Spleen (tissue), 7 donors: ENCODE measurements at regions not wholly inside any gene's neighbourhood (a gene's known extent, or its start where the extent isn't known, plus 50 kb on each side); places are given as distances from the start of the nearest gene placed in this dataset.

Experiments used
- POLR2AphosphoS5 ChIP-seq, 3 donors: sonication (generic); formaldehyde crosslinking; IDR thresholded peaks; one replicate each; pipeline ENCODE4 v1.5.1; 2017; ENCODE audit warnings: antibody characterized with exemption in 3 of 3
- TF ChIP-seq, protein P1 (sequence below), 11 experiments: fragments of 200-600 bp in 7 of 11; fragments of 450-650 bp in 4 of 11; sonication (generic) in 4 of 11; IDR thresholded peaks in 8 of 11; conservative IDR thresholded peaks in 3 of 11; 1 replicate in 7 of 11; 2 replicates in 4 of 11; pipeline versions ENCODE4 v1.4.0 to v1.8.0; 2016 to 2021; ENCODE audit warnings: antibody characterized with exemption in 11 of 11, inconsistent platforms in 4 of 11, mild to moderate bottlenecking in 1 of 11
- donor health status: DM: no; HTN: no; CAD: no; lungs with moderate emphysema.
- donor health status: DM: no; HTN: no; CAD: no.
- donor health status: DM: no; HTN: no; CAD: no.

DNA sequence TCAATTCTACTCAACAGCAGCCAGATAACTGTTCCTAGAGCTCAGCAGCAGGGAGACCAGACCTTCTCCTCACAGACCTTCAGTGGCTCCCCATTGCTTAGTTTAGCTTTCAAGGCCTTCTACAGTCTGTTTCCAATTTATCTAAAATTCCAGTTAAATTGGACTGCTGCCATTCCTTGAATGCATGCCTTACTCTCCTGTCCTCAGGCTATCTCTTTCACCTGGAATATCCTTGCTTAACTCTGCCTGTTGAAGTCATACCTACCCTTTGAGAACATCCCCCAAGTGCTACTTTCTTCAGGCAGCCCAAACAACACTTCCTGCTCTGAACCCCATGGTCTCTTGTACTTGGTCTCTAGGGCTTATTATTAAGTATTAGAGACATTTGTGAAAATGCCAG, 120.7 kb upstream of the TENM4 start:
- TF ChIP-seq, protein P1, sequence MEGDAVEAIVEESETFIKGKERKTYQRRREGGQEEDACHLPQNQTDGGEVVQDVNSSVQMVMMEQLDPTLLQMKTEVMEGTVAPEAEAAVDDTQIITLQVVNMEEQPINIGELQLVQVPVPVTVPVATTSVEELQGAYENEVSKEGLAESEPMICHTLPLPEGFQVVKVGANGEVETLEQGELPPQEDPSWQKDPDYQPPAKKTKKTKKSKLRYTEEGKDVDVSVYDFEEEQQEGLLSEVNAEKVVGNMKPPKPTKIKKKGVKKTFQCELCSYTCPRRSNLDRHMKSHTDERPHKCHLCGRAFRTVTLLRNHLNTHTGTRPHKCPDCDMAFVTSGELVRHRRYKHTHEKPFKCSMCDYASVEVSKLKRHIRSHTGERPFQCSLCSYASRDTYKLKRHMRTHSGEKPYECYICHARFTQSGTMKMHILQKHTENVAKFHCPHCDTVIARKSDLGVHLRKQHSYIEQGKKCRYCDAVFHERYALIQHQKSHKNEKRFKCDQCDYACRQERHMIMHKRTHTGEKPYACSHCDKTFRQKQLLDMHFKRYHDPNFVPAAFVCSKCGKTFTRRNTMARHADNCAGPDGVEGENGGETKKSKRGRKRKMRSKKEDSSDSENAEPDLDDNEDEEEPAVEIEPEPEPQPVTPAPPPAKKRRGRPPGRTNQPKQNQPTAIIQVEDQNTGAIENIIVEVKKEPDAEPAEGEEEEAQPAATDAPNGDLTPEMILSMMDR (IDR thresholded peaks at IDR 0.05 in 8 of 11, conservative IDR thresholded peaks at IDR 0.05 in 3 of 11), result no peak
- no peak for TF ChIP-seq POLR2AphosphoS5 (IDR thresholded peaks at IDR 0.05)
